Activated B cell treated with CpG ODN at 0.5 μM for 24 hours (primary cell): ENCODE measurements at regions not wholly inside any gene's neighbourhood (a gene's known extent, or its start where the extent isn't known, plus 50 kb on each side); places are given as distances from the start of the nearest gene placed in this dataset.

Source experiments
- ATAC-seq: fragments of 200-7000 bp; cut with Tn5 transposase; one replicate; pipeline ENCODE4 v1.10.0; 2021; ENCODE audit warnings: low read depth, mild to moderate bottlenecking, moderate library complexity
- CTCF ChIA-PET: fragments of 350-600 bp; sonication (Branson Sonifier 250); formaldehyde crosslinking; loops from one replicate; lab custom pipeline; 2021; ENCODE audit warnings: antibody characterized with exemption; lab: Charles Lee
- POLR2A ChIA-PET: fragments of 350-600 bp; sonication (Branson Sonifier 250); formaldehyde crosslinking; loops from one replicate; lab custom pipeline; 2021; ENCODE audit warnings: antibody characterized with exemption; lab: Charles Lee
- DNase-seq: peaks from one replicate; pipeline ENCODE4 v3.0.0; 2022
- H3K27ac Mint-ChIP-seq: one replicate; pipeline ENCODE4 v1.8.0; 2020; ENCODE audit warnings: mixed read lengths
- H3K27me3 Mint-ChIP-seq: one replicate; pipeline ENCODE4 v1.8.0; 2021; ENCODE audit warnings: mixed read lengths
- H3K36me3 Mint-ChIP-seq: one replicate; pipeline ENCODE4 v1.8.0; 2021; ENCODE audit warnings: low read depth, mixed read lengths
- H3K4me1 Mint-ChIP-seq: one replicate; pipeline ENCODE4 v1.8.0; 2021; ENCODE audit warnings: mixed read lengths
- H3K4me3 Mint-ChIP-seq: one replicate; pipeline ENCODE4 v1.8.0; 2020; ENCODE audit warnings: mild to moderate bottlenecking, mixed read lengths
- H3K9me3 Mint-ChIP-seq: one replicate; pipeline ENCODE4 v1.8.0; 2020; ENCODE audit warnings: mixed read lengths
- CTCF ChIP-seq: fragments of 200-600 bp; IDR thresholded peaks from one replicate; pipeline ENCODE4 v1.8.0; 2022; ENCODE audit warnings: antibody characterized with exemption, mild to moderate bottlenecking
- intact Hi-C: fragments of 100-400 bp; cut with micrococcal nuclease; formaldehyde crosslinking; loops from one replicate; pipeline ENCODE4 v1.15.1; 2024

DNA sequence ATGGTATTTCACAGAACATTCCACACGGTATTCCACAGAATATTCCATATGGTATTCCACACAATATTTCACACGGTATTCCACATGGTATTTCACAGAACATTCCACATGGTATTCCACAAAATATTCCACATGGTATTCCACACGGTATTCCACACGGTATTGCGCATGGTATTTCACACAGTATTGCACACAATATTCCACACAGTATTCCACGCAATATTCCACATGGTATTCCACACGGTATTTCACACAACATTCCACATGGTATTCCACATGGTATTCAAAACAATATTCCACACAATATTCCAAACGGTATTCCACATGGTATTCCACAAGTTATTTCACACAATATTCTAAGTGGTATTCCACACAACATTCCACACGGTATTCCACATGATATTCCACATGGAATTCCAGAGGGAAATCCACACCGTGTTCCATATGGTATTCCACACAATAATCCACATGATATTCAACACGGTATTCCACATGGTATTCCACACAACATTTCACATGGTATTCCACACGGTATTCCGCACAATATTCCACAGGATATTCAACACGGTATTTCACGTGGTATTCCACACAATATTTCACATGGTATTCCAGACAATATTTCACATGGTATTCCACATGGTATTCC, 136.7 kb upstream of the CHST15 start:
- intact Hi-C loops, result loop anchor here (5.0 kb wide), 1 partner anchor 517 kb away; no protein-coding TSS in a partner anchor

DNA sequence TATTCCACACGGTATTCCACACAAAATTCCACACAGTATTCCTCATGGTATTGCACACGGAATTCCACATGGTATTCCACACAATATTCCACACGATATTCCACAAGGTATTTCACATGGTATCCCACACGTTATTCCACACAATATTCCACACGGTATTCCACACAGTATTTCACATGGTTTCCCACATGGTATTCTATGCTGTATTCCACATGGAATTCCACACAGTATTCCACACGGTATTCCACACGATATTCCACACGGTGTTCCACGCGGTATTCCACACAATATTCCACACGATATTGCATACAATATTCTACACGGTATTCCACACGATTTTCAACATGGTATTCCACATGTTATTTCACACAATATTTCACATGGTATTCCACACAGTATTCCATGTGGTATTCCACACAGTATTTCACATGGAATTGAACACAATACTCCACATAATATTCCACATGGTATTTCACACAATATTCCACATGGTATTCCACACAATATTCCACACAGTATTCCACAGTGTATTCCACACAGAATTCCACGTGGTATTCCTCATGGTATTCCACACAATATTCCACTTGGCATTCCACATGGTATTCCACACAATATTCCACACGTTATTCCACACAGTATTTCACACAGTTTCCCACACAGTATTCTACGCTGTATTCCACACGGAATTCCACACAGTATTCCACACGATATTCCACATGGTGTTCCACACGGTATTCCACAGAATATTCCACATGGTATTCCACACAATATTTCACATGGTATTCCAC, 136.0 kb upstream of the CHST15 start:
- CTCF ChIA-PET, result no interaction called here
- DNase-seq (no peak), ATAC-seq (no peak)
- Mint-ChIP-seq H3K4me1 (no peaks in the 10 kb centered on the region), H3K36me3 (peaks cover 2% of the 10 kb centered on the region), H3K27ac (peak overlapping the region; percentile 74), H3K9me3 (peaks cover 8% of the 10 kb centered on the region), H3K27me3 (no peaks in the 10 kb centered on the region), H3K4me3 (no peak overlapping the region)
- intact Hi-C loops, result no loop called here
- no peak for TF ChIP-seq CTCF
- POLR2A ChIA-PET, result no interaction called here

More for the DNA sequence above, 136.7 kb upstream of the CHST15 start:
- H3K4me1 Mint-ChIP-seq, result no peaks in the 10 kb centered on the region
- POLR2A ChIA-PET, result no interaction called here
- ATAC-seq (no peak), DNase-seq (no peak)
- H3K36me3 Mint-ChIP-seq, result peaks cover 2% of the 10 kb centered on the region
- H3K9me3 Mint-ChIP-seq, result peaks cover 8% of the 10 kb centered on the region
- CTCF ChIA-PET, result no interaction called here
- no peak for TF ChIP-seq CTCF
- no peaks in the 10 kb centered on the region for H3K27me3 Mint-ChIP-seq
- H3K4me3 Mint-ChIP-seq, result no peak overlapping the region
- peak overlapping the region; percentile 74 for H3K27ac Mint-ChIP-seq

DNA sequence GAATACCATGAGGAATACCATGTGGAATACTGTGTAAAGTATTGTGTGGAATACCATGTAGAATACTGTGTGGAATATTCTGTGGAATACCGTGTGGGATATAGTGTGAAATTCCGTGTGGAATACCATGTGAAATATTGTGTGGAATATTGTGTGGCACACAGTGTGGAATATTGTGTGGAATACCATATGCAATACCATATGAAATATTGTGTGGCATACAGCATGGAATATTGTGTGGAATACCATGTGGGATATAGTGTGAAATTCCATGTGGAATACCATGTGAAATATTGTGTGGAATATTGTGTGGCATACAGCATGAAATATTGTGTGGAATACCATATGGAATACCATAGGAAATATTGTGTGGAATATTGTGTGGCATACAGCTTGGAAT, 135.1 kb upstream of the CHST15 start:
- no peak overlapping the region for H3K4me3 Mint-ChIP-seq
- H3K27me3 Mint-ChIP-seq, result no peaks in the 10 kb centered on the region
- peaks cover 2% of the 10 kb centered on the region for H3K36me3 Mint-ChIP-seq
- no peak for ATAC-seq
- H3K27ac Mint-ChIP-seq, result peak overlapping the region; percentile 61
- intact Hi-C loops, result no loop called here
- ChIA-PET POLR2A (no interaction called here), CTCF (no interaction called here)
- DNase-seq, result no peak
- peaks cover 8% of the 10 kb centered on the region for H3K9me3 Mint-ChIP-seq
- TF ChIP-seq CTCF, result no peak
- H3K4me1 Mint-ChIP-seq, result no peaks in the 10 kb centered on the region

DNA sequence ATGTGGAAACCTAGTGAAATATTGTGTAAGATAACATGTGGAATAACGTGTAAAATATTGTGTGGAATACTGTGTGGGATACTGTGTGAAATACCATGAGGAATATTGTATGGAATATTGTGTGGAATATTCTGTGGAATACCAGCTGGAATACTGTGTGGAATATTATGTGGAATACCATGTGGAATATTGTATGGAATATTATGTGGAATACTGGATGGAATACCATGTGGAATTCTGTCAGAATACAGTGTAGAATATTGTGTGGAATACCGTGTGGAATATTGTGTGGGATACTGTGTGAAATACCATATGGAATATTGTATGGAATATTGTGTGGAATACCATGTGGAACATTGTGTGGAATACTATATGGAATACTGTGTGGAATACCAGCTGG, 134.6 kb upstream of the CHST15 start:
- Mint-ChIP-seq H3K9me3 (peaks cover 8% of the 10 kb centered on the region), H3K4me3 (no peak overlapping the region), H3K36me3 (peaks cover 2% of the 10 kb centered on the region), H3K27ac (peak overlapping the region; percentile 76), H3K4me1 (peaks cover 2% of the 10 kb centered on the region), H3K27me3 (no peaks in the 10 kb centered on the region)
- TF ChIP-seq CTCF, result no peak
- CTCF ChIA-PET, result no interaction called here
- intact Hi-C loops, result no loop called here
- ATAC-seq, result no peak
- POLR2A ChIA-PET, result no interaction called here
- DNase-seq, result no peak
